HEK293 (cell line): ENCODE measurements at regions not wholly inside any gene's neighbourhood (a gene's known extent, or its start where the extent isn't known, plus 50 kb on each side); places are given as distances from the start of the nearest gene placed in this dataset.

Source experiments
- CTCF ChIA-PET: fragments of 350-600 bp; formaldehyde crosslinking; extraction: SDS; loops from one replicate; lab custom pipeline; 2021; ENCODE audit warnings: antibody characterized with exemption; lab: Yijun Ruan, JAX
- POLR2A ChIA-PET: fragments of 300-600 bp; formaldehyde crosslinking; extraction: SDS; loops from one replicate; lab custom pipeline; 2020; ENCODE audit warnings: antibody characterized with exemption, inconsistent platforms; lab: Yijun Ruan, JAX
- H3K27ac ChIP-seq: fragments of 200-500 bp; sonication (Bioruptor generic); 2 replicates; pipeline ENCODE4 v1.5.1; 2014; ENCODE audit warnings: low read depth, low read length, control low read depth, inconsistent platforms; ENCODE audit errors: extremely low read depth
- H3K36me3 ChIP-seq, 2 experiments: fragments of 200-500 bp in 1 of 2; sonication (Bioruptor generic) in 1 of 2; 1 replicate in 1 of 2; 2 replicates in 1 of 2; pipeline ENCODE4 v1.5.1; 2014 to 2017; ENCODE audit warnings: inconsistent platforms in 2 of 2, low read length in 2 of 2; ENCODE audit not compliant: control insufficient read depth in 2 of 2, insufficient read depth in 1 of 2
- H3K4me1 ChIP-seq: fragments of 200-500 bp; sonication (Bioruptor generic); 2 replicates; pipeline ENCODE4 v1.5.1; 2014; ENCODE audit warnings: mild to moderate bottlenecking, low read length, inconsistent platforms; ENCODE audit not compliant: control insufficient read depth, insufficient read depth
- H3K4me3 ChIP-seq: 2 replicates; pipeline ENCODE4 v1.5.1; 2011; ENCODE audit warnings: low read depth, mild to moderate bottlenecking, control low read depth, low read length, moderate library complexity
- H3K9me3 ChIP-seq: fragments of 200-500 bp; sonication (Bioruptor generic); 2 replicates; pipeline ENCODE4 v1.5.1; 2014; ENCODE audit warnings: low read depth, low read length, inconsistent platforms; ENCODE audit not compliant: control insufficient read depth, insufficient read depth
- GFI1B ChIP-seq: fragments of 450-650 bp; formaldehyde crosslinking; IDR thresholded peaks from 2 replicates; pipeline ENCODE4 v1.5.1; 2016; ENCODE audit warnings: missing biosample characterization, missing genetic modification characterization
- KLF7 ChIP-seq: fragments of 450-650 bp; formaldehyde crosslinking; IDR thresholded peaks from 2 replicates; pipeline ENCODE4 v1.5.1; 2016; ENCODE audit warnings: missing biosample characterization, missing genetic modification characterization, borderline replicate concordance
- MEIS1 ChIP-seq: sonication (generic); formaldehyde crosslinking; IDR thresholded peaks from 2 replicates; pipeline ENCODE4 v1.8.1; 2022; ENCODE audit warnings: missing genetic modification reagents, mild to moderate bottlenecking, borderline replicate concordance
- SCRT2 ChIP-seq: fragments of 450-650 bp; formaldehyde crosslinking; IDR thresholded peaks from 2 replicates; pipeline ENCODE4 v1.5.1; 2016; ENCODE audit warnings: missing biosample characterization, missing genetic modification characterization
- SP3 ChIP-seq: fragments of 450-650 bp; formaldehyde crosslinking; IDR thresholded peaks from 2 replicates; pipeline ENCODE4 v1.5.1; 2016; ENCODE audit warnings: missing biosample characterization, missing genetic modification characterization
- WT1 ChIP-seq: fragments of 450-650 bp; formaldehyde crosslinking; IDR thresholded peaks from 2 replicates; pipeline ENCODE4 v1.5.1; 2016; ENCODE audit warnings: missing biosample characterization, missing genetic modification characterization
- YY2 ChIP-seq: fragments of 450-650 bp; formaldehyde crosslinking; IDR thresholded peaks from 2 replicates; pipeline ENCODE4 v1.5.1; 2016; ENCODE audit warnings: missing biosample characterization, missing genetic modification characterization
- ZEB2 ChIP-seq: fragments of 450-650 bp; formaldehyde crosslinking; IDR thresholded peaks from 2 replicates; pipeline ENCODE4 v1.5.1; 2016; ENCODE audit warnings: missing biosample characterization, missing genetic modification characterization
- ZFP37 ChIP-seq: fragments of 450-650 bp; formaldehyde crosslinking; IDR thresholded peaks from 2 replicates; pipeline ENCODE4 v1.5.1; 2016; ENCODE audit warnings: missing biosample characterization, missing genetic modification characterization
- ZNF155 ChIP-seq: fragments of 450-650 bp; formaldehyde crosslinking; IDR thresholded peaks from 2 replicates; pipeline ENCODE4 v1.5.1; 2016; ENCODE audit warnings: missing biosample characterization, missing genetic modification characterization
- ZNF157 ChIP-seq: fragments of 450-650 bp; formaldehyde crosslinking; IDR thresholded peaks from 2 replicates; pipeline ENCODE4 v1.5.1; 2016; ENCODE audit warnings: missing biosample characterization, missing genetic modification characterization
- ZNF174 ChIP-seq: fragments of 450-650 bp; formaldehyde crosslinking; IDR thresholded peaks from 2 replicates; pipeline ENCODE4 v1.5.0; 2017; ENCODE audit warnings: missing biosample characterization, mild to moderate bottlenecking, missing genetic modification characterization
- ZNF26 ChIP-seq: fragments of 450-650 bp; formaldehyde crosslinking; IDR thresholded peaks from 2 replicates; pipeline ENCODE4 v1.5.1; 2016; ENCODE audit warnings: missing biosample characterization, missing genetic modification characterization
- ZNF280C ChIP-seq: fragments of 450-650 bp; formaldehyde crosslinking; IDR thresholded peaks from 2 replicates; pipeline ENCODE4 v1.5.1; 2016; ENCODE audit warnings: missing biosample characterization, missing genetic modification characterization
- ZNF391 ChIP-seq: fragments of 450-650 bp; formaldehyde crosslinking; IDR thresholded peaks from 2 replicates; pipeline ENCODE4 v1.5.1; 2016; ENCODE audit warnings: low read depth, missing biosample characterization, missing genetic modification characterization, borderline replicate concordance
- ZNF394 ChIP-seq: fragments of 450-650 bp; formaldehyde crosslinking; IDR thresholded peaks from 2 replicates; pipeline ENCODE4 v1.5.1; 2016; ENCODE audit warnings: missing biosample characterization, missing genetic modification characterization, mild to moderate bottlenecking, moderate library complexity, borderline replicate concordance
- ZNF404 ChIP-seq: fragments of 450-650 bp; formaldehyde crosslinking; IDR thresholded peaks from 2 replicates; pipeline ENCODE4 v1.5.1; 2017; ENCODE audit warnings: missing biosample characterization, missing genetic modification characterization
- ZNF514 ChIP-seq: fragments of 450-650 bp; formaldehyde crosslinking; IDR thresholded peaks from 2 replicates; pipeline ENCODE4 v1.5.1; 2016; ENCODE audit warnings: missing biosample characterization, missing genetic modification characterization
- ZNF692 ChIP-seq: fragments of 450-650 bp; formaldehyde crosslinking; IDR thresholded peaks from 2 replicates; pipeline ENCODE4 v1.5.1; 2016; ENCODE audit warnings: missing biosample characterization, missing genetic modification characterization
- ZNF776 ChIP-seq: fragments of 450-650 bp; formaldehyde crosslinking; IDR thresholded peaks from 2 replicates; pipeline ENCODE4 v1.5.0; 2017; ENCODE audit warnings: missing biosample characterization, missing genetic modification characterization, borderline replicate concordance
- ZNF837 ChIP-seq: fragments of 450-650 bp; formaldehyde crosslinking; IDR thresholded peaks from 2 replicates; pipeline ENCODE4 v1.5.1; 2016; ENCODE audit warnings: missing biosample characterization, missing genetic modification characterization
- ZSCAN23 ChIP-seq: fragments of 450-650 bp; formaldehyde crosslinking; IDR thresholded peaks from 2 replicates; pipeline ENCODE4 v1.5.1; 2016; ENCODE audit warnings: missing biosample characterization, missing genetic modification characterization
- TF ChIP-seq, protein P1 (sequence below): fragments of 450-650 bp; formaldehyde crosslinking; IDR thresholded peaks from 2 replicates; pipeline ENCODE4 v1.5.1; 2016; ENCODE audit warnings: missing biosample characterization, missing genetic modification characterization, low read depth

DNA sequence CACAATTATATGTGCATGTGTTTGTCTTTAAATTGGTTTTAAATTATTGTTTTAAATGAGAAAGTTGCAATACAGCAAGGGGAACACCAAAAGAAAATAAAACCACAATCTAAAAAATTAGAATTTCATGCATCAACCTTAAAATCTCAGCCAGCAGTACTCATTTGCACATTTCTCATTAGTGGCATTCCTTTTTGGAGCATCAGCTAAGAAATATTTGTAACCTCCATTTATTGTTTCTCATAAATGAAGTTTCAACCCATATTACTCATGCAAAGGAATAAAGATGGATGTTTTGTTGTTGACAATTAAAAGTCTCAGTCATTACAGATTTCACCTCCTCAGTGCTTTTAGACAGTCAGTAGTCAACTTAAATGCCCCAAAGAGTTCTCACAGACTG lies 160.1 kb downstream of the TBX15 start:
- ChIA-PET POLR2A (no interaction called here), CTCF (no interaction called here)
- H3K4me1 ChIP-seq = peaks cover 2% of the 10 kb centered on the region; the same call in 1 of the 2 replicates
- TF ChIP-seq ZNF837 (tag by site-specific recombination) (no peak), ZNF155 (tag by site-specific recombination) (no peak), ZFP37 (tag by site-specific recombination) (no peak), ZNF391 (tag by site-specific recombination) (no peak), ZNF157 (tag by site-specific recombination) (no peak), ZSCAN23 (tag by site-specific recombination) (no peak)
- H3K36me3 ChIP-seq = no peaks in the 10 kb centered on the region
- no peaks in the 10 kb centered on the region for H3K9me3 ChIP-seq
- H3K4me3 ChIP-seq = no peak overlapping the region
- H3K27ac ChIP-seq = no peak overlapping the region

- CTCF ChIA-PET = no interaction called here
- TF ChIP-seq ZNF514 (tag by site-specific recombination) (no peak), ZNF776 (tag by site-specific recombination) (no peak), KLF7 (tag by site-specific recombination) (no peak), ZNF280C (tag by site-specific recombination) (no peak), SP3 (tag by site-specific recombination) (no peak)
- TF ChIP-seq, all 188 proteins: peak for 0
- POLR2A ChIA-PET = no interaction called here
- Histone ChIP-seq H3K4me1 (peaks cover 2% of the 10 kb centered on the region; the same call in 1 of the 2 replicates), H3K4me3 (no peak overlapping the region), H3K36me3 (no peaks in the 10 kb centered on the region), H3K9me3 (no peaks in the 10 kb centered on the region), H3K27ac (no peak overlapping the region)
Measured at GRCh38 chr1:118827636-118828035, 160.5 kb downstream of the TBX15 start.

DNA sequence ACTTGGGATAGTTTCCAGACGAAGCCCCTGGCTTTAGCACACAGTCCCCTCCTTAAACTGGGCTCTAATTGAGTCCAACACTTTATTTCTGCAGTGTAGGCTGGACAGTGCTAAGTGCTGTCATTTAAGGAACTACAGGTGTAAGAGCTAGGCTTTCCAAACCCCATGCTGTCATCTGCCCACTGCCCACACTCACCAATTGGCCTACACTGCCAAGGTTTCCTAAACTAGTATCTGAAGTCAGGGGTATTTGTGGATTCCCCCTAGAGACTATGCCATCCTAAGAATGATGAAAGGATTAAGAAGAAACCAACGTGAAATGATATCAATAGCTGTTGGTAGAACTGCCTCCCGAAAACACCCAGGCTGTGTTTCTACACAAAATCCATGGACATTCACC lies 160.9 kb downstream of the TBX15 start:
- ChIA-PET CTCF (no interaction called here), POLR2A (no interaction called here)
- no peak for TF ChIP-seq ZNF404 (tag by site-specific recombination)
- no peak for TF ChIP-seq ZNF394 (tag by site-specific recombination)
- no peak for TF ChIP-seq GFI1B (tag by site-specific recombination)
- TF ChIP-seq MEIS1 (CRISPR knock-in tag) = no peak
- TF ChIP-seq SCRT2 = no peak
- TF ChIP-seq ZEB2 = no peak
- no peak for TF ChIP-seq ZNF174 (tag by site-specific recombination)
- no peak overlapping the region for H3K27ac ChIP-seq
- H3K4me3 ChIP-seq = no peak overlapping the region
- peaks cover 2% of the 10 kb centered on the region; the same call in 1 of the 2 replicates for H3K4me1 ChIP-seq
- no peaks in the 10 kb centered on the region for H3K36me3 ChIP-seq
- no peaks in the 10 kb centered on the region for H3K9me3 ChIP-seq

DNA sequence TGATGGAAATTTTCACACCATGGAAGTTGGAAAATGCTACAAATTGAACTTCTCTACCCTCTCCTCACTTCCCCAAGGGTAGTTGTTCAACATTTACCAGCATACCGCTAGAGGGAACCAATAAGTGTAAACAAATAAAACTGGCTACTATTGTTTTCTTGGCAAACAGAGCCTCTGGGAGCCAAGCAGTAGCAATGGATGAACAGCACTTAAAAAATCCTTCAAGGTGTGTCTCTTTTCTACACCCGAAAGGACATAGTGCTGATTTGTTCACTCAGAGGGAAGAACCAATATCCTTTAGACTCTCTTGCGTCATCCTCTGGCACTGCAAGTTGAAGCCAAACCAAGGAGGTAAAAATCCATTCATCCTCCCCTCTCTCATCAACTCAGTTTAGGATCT lies 161.5 kb downstream of the TBX15 start:
- POLR2A ChIA-PET = no interaction called here
- CTCF ChIA-PET = no interaction called here
- TF ChIP-seq, protein P1, sequence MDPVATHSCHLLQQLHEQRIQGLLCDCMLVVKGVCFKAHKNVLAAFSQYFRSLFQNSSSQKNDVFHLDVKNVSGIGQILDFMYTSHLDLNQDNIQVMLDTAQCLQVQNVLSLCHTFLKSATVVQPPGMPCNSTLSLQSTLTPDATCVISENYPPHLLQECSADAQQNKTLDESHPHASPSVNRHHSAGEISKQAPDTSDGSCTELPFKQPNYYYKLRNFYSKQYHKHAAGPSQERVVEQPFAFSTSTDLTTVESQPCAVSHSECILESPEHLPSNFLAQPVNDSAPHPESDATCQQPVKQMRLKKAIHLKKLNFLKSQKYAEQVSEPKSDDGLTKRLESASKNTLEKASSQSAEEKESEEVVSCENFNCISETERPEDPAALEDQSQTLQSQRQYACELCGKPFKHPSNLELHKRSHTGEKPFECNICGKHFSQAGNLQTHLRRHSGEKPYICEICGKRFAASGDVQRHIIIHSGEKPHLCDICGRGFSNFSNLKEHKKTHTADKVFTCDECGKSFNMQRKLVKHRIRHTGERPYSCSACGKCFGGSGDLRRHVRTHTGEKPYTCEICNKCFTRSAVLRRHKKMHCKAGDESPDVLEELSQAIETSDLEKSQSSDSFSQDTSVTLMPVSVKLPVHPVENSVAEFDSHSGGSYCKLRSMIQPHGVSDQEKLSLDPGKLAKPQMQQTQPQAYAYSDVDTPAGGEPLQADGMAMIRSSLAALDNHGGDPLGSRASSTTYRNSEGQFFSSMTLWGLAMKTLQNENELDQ = no peak
- no peak for TF ChIP-seq GFI1B (tag by site-specific recombination)
- TF ChIP-seq WT1 (tag by site-specific recombination) = no peak
- TF ChIP-seq ZNF26 (tag by site-specific recombination) = no peak
- no peak for TF ChIP-seq YY2 (tag by site-specific recombination)
- no peak for TF ChIP-seq ZNF692 (tag by site-specific recombination)

More for the DNA sequence above, 161.5 kb downstream of the TBX15 start:
- Histone ChIP-seq H3K27ac (no peak overlapping the region), H3K4me1 (peaks cover 2% of the 10 kb centered on the region; the same call in 1 of the 2 replicates), H3K9me3 (no peaks in the 10 kb centered on the region), H3K4me3 (no peak overlapping the region), H3K36me3 (no peaks in the 10 kb centered on the region)
